ENCODE measurements at regions not wholly inside any gene's neighbourhood (a gene's known extent, or its start where the extent isn't known, plus 50 kb on each side); places are given as distances from the start of the nearest gene placed in this dataset.

- TF ChIP-seq CTCF (conservative IDR thresholded peaks at IDR 0.05; ENCODE audit: low read depth, low read length) = no peak
- TF ChIP-seq RAD21 (IDR thresholded peaks at IDR 0.05; ENCODE audit: low read length) = no peak
- TF ChIP-seq POLR2A (IDR thresholded peaks at IDR 0.05; ENCODE audit: low read depth, low read length) = no peak
- TF ChIP-seq NFE2L2 (IDR thresholded peaks at IDR 0.05; ENCODE audit: low read depth, low read length) = no peak
- no peak for TF ChIP-seq FOS (IDR thresholded peaks at IDR 0.05; ENCODE audit: low read depth, low read length)
- no peak for TF ChIP-seq USF2 (IDR thresholded peaks at IDR 0.05; ENCODE audit: low read depth, low read length)
- no peak for TF ChIP-seq CEBPB (IDR thresholded peaks at IDR 0.05; ENCODE audit: low read depth, low read length)
- TF ChIP-seq SMC3 (IDR thresholded peaks at IDR 0.05; ENCODE audit: low read depth, low read length) = no peak
- no peak for TF ChIP-seq MXI1 (IDR thresholded peaks at IDR 0.05; ENCODE audit: borderline replicate concordance, low read depth, low read length)
- TF ChIP-seq MAFK (IDR thresholded peaks at IDR 0.05; ENCODE audit: low read depth, low read length) = no peak
- TF ChIP-seq RFX5 (IDR thresholded peaks at IDR 0.05; ENCODE audit: low read depth, low read length) = no peak
- TF ChIP-seq RCOR1 (IDR thresholded peaks at IDR 0.05; ENCODE audit: insufficient replicate concordance, low read length) = no peak
- no peak for TF ChIP-seq ELK1 (IDR thresholded peaks at IDR 0.05; ENCODE audit: borderline replicate concordance, low read depth, low read length)
- no peak for TF ChIP-seq CHD1 (IDR thresholded peaks at IDR 0.05; ENCODE audit: low read depth, low read length)
Observed at GRCh38 chr5:113789769-113790168, 276.3 kb downstream of the YTHDC2 start.
